H1 (cell line): ENCODE measurements at regions not wholly inside any gene's neighbourhood (a gene's known extent, or its start where the extent isn't known, plus 50 kb on each side); places are given as distances from the start of the nearest gene placed in this dataset.

Source experiments
- CTCF ChIA-PET: fragments of 300-600 bp; sonication (Branson Sonifier 250); formaldehyde crosslinking; loops from one replicate; lab custom pipeline; 2021; ENCODE audit not compliant: partially characterized antibody; lab: Charles Lee
- POLR2A ChIA-PET: fragments of 300-600 bp; sonication (Branson Sonifier 250); formaldehyde crosslinking; loops from one replicate; lab custom pipeline; 2021; ENCODE audit warnings: inconsistent platforms; ENCODE audit not compliant: partially characterized antibody; lab: Charles Lee
- DNase-seq, 2 experiments: peaks; one replicate each; pipeline versions ENCODE4 v3.0.0 to v3.0.0-alpha.2; 2010 to 2022; ENCODE audit warnings: low spot score in 2 of 2, low read depth in 1 of 2, mixed read lengths in 1 of 2
- FAIRE-seq: peaks from 2 replicates; lab custom pipeline; 2011; peaks lifted over from hg19 to GRCh38; lab: Jason Lieb, UNC
- H2AFZ ChIP-seq: 2 replicates; pipeline ENCODE4 v1.8.1; 2012; ENCODE audit warnings: low read length, inconsistent platforms
- H2AK5ac ChIP-seq: 2 replicates; pipeline ENCODE4 v1.6.1; 2013; ENCODE audit warnings: low read depth, low read length
- H2BK120ac ChIP-seq: replicated peaks from 2 replicates; pipeline ENCODE3; 2013; ENCODE audit warnings: low read depth, low read length, inconsistent platforms
- H2BK12ac ChIP-seq: 2 replicates; pipeline ENCODE4 v1.6.1; 2013; ENCODE audit warnings: low read depth, low read length
- H2BK15ac ChIP-seq: 2 replicates; pipeline ENCODE4 v1.6.1; 2013; ENCODE audit warnings: low read length
- H2BK20ac ChIP-seq: 2 replicates; pipeline ENCODE4 v1.6.1; 2013; ENCODE audit warnings: low read length
- H2BK5ac ChIP-seq: 2 replicates; pipeline ENCODE4 v1.6.1; 2013; ENCODE audit warnings: low read depth, low read length
- H3K14ac ChIP-seq: 2 replicates; pipeline ENCODE4 v1.6.1; 2013; ENCODE audit warnings: inconsistent platforms; ENCODE audit not compliant: insufficient read length
- H3K18ac ChIP-seq: 2 replicates; pipeline ENCODE4 v1.6.1; 2013; ENCODE audit warnings: low read length; ENCODE audit errors: extremely low read depth
- H3K23ac ChIP-seq: 2 replicates; pipeline ENCODE4 v1.6.1; 2013; ENCODE audit warnings: inconsistent platforms; ENCODE audit not compliant: insufficient read length
- H3K23me2 ChIP-seq: 2 replicates; pipeline ENCODE4 v1.6.1; 2013; ENCODE audit warnings: low read depth, low read length
- H3K27ac ChIP-seq: 2 replicates; pipeline ENCODE4 v1.6.1; 2011; ENCODE audit warnings: low read depth, low read length, inconsistent platforms
- H3K27me3 ChIP-seq, 4 experiments: replicated peaks in 1 of 4; 1 replicate in 1 of 4; 2 replicates in 3 of 4; pipeline versions ENCODE4 v1.6.1 to v1.8.1; 2011 to 2013; ENCODE audit warnings: low read length in 3 of 4, mild to moderate bottlenecking in 3 of 4, inconsistent platforms in 2 of 4, mixed read lengths in 2 of 4, moderate library complexity in 1 of 4; ENCODE audit not compliant: control insufficient read depth in 3 of 4, insufficient read depth in 3 of 4; ENCODE audit errors: extremely low read depth in 1 of 4
- H3K36me3 ChIP-seq, 4 experiments: 2 replicates each; pipeline versions ENCODE4 v1.6.1 to v1.8.1; 2011 to 2013; ENCODE audit warnings: mild to moderate bottlenecking in 4 of 4, low read length in 3 of 4, moderate library complexity in 2 of 4, control low read depth in 1 of 4, inconsistent platforms in 1 of 4; ENCODE audit not compliant: insufficient read depth in 4 of 4, control insufficient read depth in 2 of 4
- H3K4ac ChIP-seq: replicated peaks from 2 replicates; pipeline ENCODE3; 2013; ENCODE audit warnings: low read length, low read depth, mixed read lengths, inconsistent platforms; ENCODE audit not compliant: insufficient read length
- H3K4me1 ChIP-seq, 4 experiments: replicated peaks in 1 of 4; 1 replicate in 1 of 4; 2 replicates in 3 of 4; pipeline versions ENCODE4 v1.6.1 to v1.8.1; 2011 to 2013; ENCODE audit warnings: low read length in 3 of 4, inconsistent platforms in 2 of 4, mixed read lengths in 1 of 4; ENCODE audit not compliant: insufficient read depth in 4 of 4, control insufficient read depth in 3 of 4
- H3K4me2 ChIP-seq, 2 experiments: 2 replicates each; pipeline versions ENCODE4 v1.6.1 to v1.8.1; 2011 to 2013; ENCODE audit warnings: low read depth in 2 of 2, low read length in 2 of 2, control low read depth in 1 of 2, inconsistent platforms in 1 of 2, mild to moderate bottlenecking in 1 of 2; ENCODE audit not compliant: insufficient read depth in 1 of 2
- H3K4me3 ChIP-seq, 4 experiments: fragments of 200-600, 300-600 bp in 1 of 4; sonication (generic), shearing (Covaris generic), sonication (Bioruptor Twin) in 1 of 4; 2 replicates each; pipeline versions ENCODE4 v1.5.1 to v1.8.1; 2011 to 2016; ENCODE audit warnings: low read length in 4 of 4, low read depth in 3 of 4, control low read depth in 2 of 4, inconsistent platforms in 2 of 4, mild to moderate bottlenecking in 2 of 4, mixed read lengths in 1 of 4, moderate library complexity in 1 of 4; ENCODE audit not compliant: insufficient read depth in 2 of 4; ENCODE audit errors: extremely low read depth in 1 of 4
- H3K56ac ChIP-seq: replicated peaks from 2 replicates; pipeline ENCODE3; 2013; ENCODE audit warnings: low read depth, mild to moderate bottlenecking, mixed read lengths, low read length, inconsistent platforms; ENCODE audit not compliant: insufficient read length
- H3K79me1 ChIP-seq: 2 replicates; pipeline ENCODE4 v1.6.1; 2013; ENCODE audit warnings: low read depth, low read length, control low read depth
- H3K79me2 ChIP-seq, 2 experiments: 2 replicates each; pipeline versions ENCODE4 v1.6.1 to v1.8.1; 2012 to 2013; ENCODE audit warnings: low read length in 2 of 2, mild to moderate bottlenecking in 2 of 2, inconsistent platforms in 1 of 2; ENCODE audit not compliant: insufficient read depth in 2 of 2, control insufficient read depth in 1 of 2
- H3K9ac ChIP-seq, 4 experiments: replicated peaks in 1 of 4; 1 replicate in 1 of 4; 2 replicates in 3 of 4; pipeline versions ENCODE4 v1.6.1 to v1.8.1; 2011 to 2013; ENCODE audit warnings: low read depth in 3 of 4, low read length in 3 of 4, control low read depth in 2 of 4, mild to moderate bottlenecking in 2 of 4, moderate library complexity in 2 of 4, inconsistent platforms in 1 of 4; ENCODE audit errors: extremely low read depth in 1 of 4
- H3K9me3 ChIP-seq, 2 experiments: 2 replicates each; pipeline versions ENCODE4 v1.6.1 to v1.8.1; 2012 to 2013; ENCODE audit warnings: mild to moderate bottlenecking in 2 of 2, moderate library complexity in 2 of 2, control low read depth in 1 of 2, inconsistent platforms in 1 of 2, low read depth in 1 of 2, low read length in 1 of 2, mixed read lengths in 1 of 2; ENCODE audit not compliant: insufficient read depth in 2 of 2
- H4K20me1 ChIP-seq, 2 experiments: replicated peaks in 1 of 2; 2 replicates each; pipeline versions ENCODE3 to v1.8.1; 2011 to 2013; ENCODE audit warnings: inconsistent platforms in 2 of 2, low read length in 2 of 2, mild to moderate bottlenecking in 1 of 2; ENCODE audit not compliant: insufficient read depth in 2 of 2, control insufficient read depth in 1 of 2
- H4K5ac ChIP-seq: 2 replicates; pipeline ENCODE4 v1.6.1; 2013; ENCODE audit warnings: low read length, low read depth, mixed read lengths, inconsistent platforms; ENCODE audit not compliant: insufficient read length
- H4K8ac ChIP-seq: 2 replicates; pipeline ENCODE4 v1.8.0; 2013; ENCODE audit warnings: mild to moderate bottlenecking, moderate library complexity, low read length, inconsistent platforms; ENCODE audit not compliant: insufficient read depth; ENCODE audit errors: extremely low read depth
- H4K91ac ChIP-seq: replicated peaks from 2 replicates; pipeline ENCODE3; 2013; ENCODE audit warnings: low read length, mixed read lengths, inconsistent platforms; ENCODE audit not compliant: insufficient read length
- BCL11A ChIP-seq, 2 experiments: IDR thresholded peaks; one replicate each; pipeline ENCODE4 v1.6.1; 2011; ENCODE audit warnings: low read depth in 2 of 2, low read length in 2 of 2, mild to moderate bottlenecking in 2 of 2
- CTBP2 ChIP-seq: IDR thresholded peaks from 2 replicates; pipeline ENCODE4 v1.7.0; 2011; ENCODE audit warnings: borderline replicate concordance, mild to moderate bottlenecking, moderate library complexity, mixed read lengths, low read length; ENCODE audit not compliant: insufficient read depth, insufficient read length
- EZH2 ChIP-seq: fragments of 200-600 bp; sonication (generic); IDR thresholded peaks from 2 replicates; pipeline ENCODE4 v1.7.1; 2012; ENCODE audit warnings: low read depth, mild to moderate bottlenecking, moderate library complexity, low read length, inconsistent platforms; ENCODE audit not compliant: severe bottlenecking
- FOSL1 ChIP-seq: IDR thresholded peaks from 2 replicates; pipeline ENCODE4 v1.6.1; 2011; ENCODE audit warnings: mild to moderate bottlenecking, low read depth, low read length, moderate library complexity; ENCODE audit not compliant: insufficient read depth
- JUND ChIP-seq: IDR thresholded peaks from 2 replicates; pipeline ENCODE4 v1.6.1; 2011; ENCODE audit warnings: mild to moderate bottlenecking, improper control_type of control experiment, low read length
- MAFK ChIP-seq: IDR thresholded peaks from 2 replicates; pipeline ENCODE4 v1.6.1; 2012; ENCODE audit warnings: low read depth, mild to moderate bottlenecking, improper control_type of control experiment, low read length
- NANOG ChIP-seq: IDR thresholded peaks from 2 replicates; pipeline ENCODE4 v1.6.1; 2011; ENCODE audit warnings: low read length, low read depth, mild to moderate bottlenecking, inconsistent platforms; ENCODE audit not compliant: insufficient read depth, poor library complexity, severe bottlenecking
- POLR2A ChIP-seq, 2 experiments: IDR thresholded peaks; 1 replicate in 1 of 2; 2 replicates in 1 of 2; pipeline ENCODE4 v1.6.1; 2011; ENCODE audit warnings: low read depth in 2 of 2, low read length in 2 of 2, mild to moderate bottlenecking in 2 of 2; ENCODE audit errors: control extremely low read depth in 1 of 2
- POU5F1 ChIP-seq: IDR thresholded peaks from 2 replicates; pipeline ENCODE4 v1.6.1; 2011; ENCODE audit warnings: low read depth, mild to moderate bottlenecking, low read length, moderate library complexity
- RNF2 ChIP-seq: fragments of 200-900, 300-1000 bp; sonication (generic); IDR thresholded peaks from 2 replicates; pipeline ENCODE4 v1.7.1; 2016; ENCODE audit warnings: borderline replicate concordance, low read depth, mild to moderate bottlenecking, antibody characterized with exemption, low read length; ENCODE audit not compliant: poor library complexity, severe bottlenecking; ENCODE audit errors: missing control alignments
- SIN3A ChIP-seq, 2 experiments: IDR thresholded peaks in 1 of 2; conservative IDR thresholded peaks in 1 of 2; 2 replicates each; pipeline ENCODE4 v1.6.1; 2011 to 2012; ENCODE audit warnings: low read length in 2 of 2, improper control_type of control experiment in 1 of 2, low read depth in 1 of 2, mild to moderate bottlenecking in 1 of 2
- TAF1 ChIP-seq: IDR thresholded peaks from 2 replicates; pipeline ENCODE4 v1.6.1; 2011; ENCODE audit warnings: mild to moderate bottlenecking, low read depth, low read length
- TEAD4 ChIP-seq: IDR thresholded peaks from 2 replicates; pipeline ENCODE4 v1.6.1; 2012; ENCODE audit warnings: low read depth, low read length, inconsistent platforms, mixed read lengths
- YY1 ChIP-seq: IDR thresholded peaks from 2 replicates; pipeline ENCODE4 v1.6.1; 2011; ENCODE audit warnings: low read depth, mild to moderate bottlenecking, low read length
- WGBS, 2 experiments: shearing (Covaris generic) in 1 of 2; methylation state at CpG; one replicate each; pipeline versions ENCODE4 v1.1.6 to v1.1.7; 2013 to 2015; ENCODE audit warnings: low lambda C conversion rate in 2 of 2, mixed read lengths in 2 of 2, inconsistent platforms in 1 of 2, low coverage in 1 of 2, missing lambda C conversion rate in 1 of 2; ENCODE audit not compliant: insufficient replicate concordance in 2 of 2, insufficient coverage in 1 of 2, insufficient read length in 1 of 2; ENCODE audit errors: extremely low coverage in 1 of 2, missing lambda C conversion rate in 1 of 2; 5-methylcytosine and 5-hydroxymethylcytosine counted together

GRCh38 chr13:90592943-90593342, 754.5 kb upstream of the MIR17HG start:
- H2BK20ac ChIP-seq = no peak overlapping the region
- no peak overlapping the region for H3K14ac ChIP-seq
- no peaks in the 10 kb centered on the region for H3K79me2 ChIP-seq
- no peaks in the 10 kb centered on the region for H4K20me1 ChIP-seq
- peaks cover 0 to 2% of the 10 kb centered on the region in 2 experiments; a peak in 1 of 4 replicates for H3K9me3 ChIP-seq
- H2BK15ac ChIP-seq = no peak overlapping the region
- no peak overlapping the region for H3K4me3 ChIP-seq
- no peak overlapping the region for H2BK120ac ChIP-seq
- H3K36me3 ChIP-seq = no peaks in the 10 kb centered on the region; a peak in 1 of 8 replicates
- DNase-seq = no peak
- H3K79me1 ChIP-seq = no peaks in the 10 kb centered on the region
- POLR2A ChIA-PET = no interaction called here
- no peak overlapping the region for H3K9ac ChIP-seq
- H2AK5ac ChIP-seq = no peak overlapping the region
- H3K18ac ChIP-seq = no peak overlapping the region
- H4K5ac ChIP-seq = no peak overlapping the region
- no peaks in the 10 kb centered on the region for H3K27me3 ChIP-seq
- 89% methylated on average over 1 of the region's 1 CpG; no CpG with 5 or more reads in 1 of the 2 experiments for WGBS, 2 experiments
- no peak overlapping the region for H2BK12ac ChIP-seq
- H3K56ac ChIP-seq = no peak overlapping the region
- H3K27ac ChIP-seq = no peak overlapping the region
- no peak overlapping the region for H3K4me2 ChIP-seq
- H3K23me2 ChIP-seq = no peaks in the 10 kb centered on the region
- H3K23ac ChIP-seq = no peak overlapping the region
- H4K91ac ChIP-seq = no peak overlapping the region
- H4K8ac ChIP-seq = no peak overlapping the region
- no peak for FAIRE-seq
- no peak overlapping the region for H2AFZ ChIP-seq
- no peak overlapping the region for H3K4ac ChIP-seq
- CTCF ChIA-PET = no interaction called here
- H3K4me1 ChIP-seq = peaks cover 0 to 3% (median 0%) of the 10 kb centered on the region in 4 experiments; a peak in 1 of 7 replicates
- no peak overlapping the region for H2BK5ac ChIP-seq
- TF ChIP-seq FOSL1 = no peak
- no peak for TF ChIP-seq BCL11A (IDR thresholded peaks at IDR 0.05; ENCODE audit: low read depth in 2 of 2, low read length in 2 of 2)
- no peak for TF ChIP-seq TEAD4
- no peak for TF ChIP-seq YY1
- no peak for TF ChIP-seq JUND
- TF ChIP-seq CTBP2 = no peak
- no peak for TF ChIP-seq MAFK
- TF ChIP-seq SIN3A (conservative IDR thresholded peaks at IDR 0.05 in 1 of 2, IDR thresholded peaks at IDR 0.05 in 1 of 2; ENCODE audit: low read depth in 1 of 2, low read length in 2 of 2) = no peak
- TF ChIP-seq TAF1 = no peak
- no peak for TF ChIP-seq POU5F1
- no peak for TF ChIP-seq NANOG
- TF ChIP-seq EZH2 = no peak
- no peak for TF ChIP-seq POLR2A (IDR thresholded peaks at IDR 0.05; ENCODE audit: control extremely low read depth in 1 of 2, low read depth in 2 of 2, low read length in 2 of 2)
- TF ChIP-seq RNF2 = no peak
